ENCODE measurements at regions not wholly inside any gene's neighbourhood (a gene's known extent, or its start where the extent isn't known, plus 50 kb on each side); places are given as distances from the start of the nearest gene placed in this dataset.

- no peak for TF ChIP-seq ADNP (CRISPR knock-in tag; IDR thresholded peaks at IDR 0.05)
- no peak for TF ChIP-seq HOXA7 (CRISPR knock-in tag; IDR thresholded peaks at IDR 0.05)
- no peak for TF ChIP-seq SMC3 (IDR thresholded peaks at IDR 0.05; ENCODE audit: low read length)
- TF ChIP-seq NR3C1 (CRISPR knock-in tag; IDR thresholded peaks at IDR 0.05): no peak
Observed at GRCh38 chr7:110470420-110470819, 620.5 kb upstream of the LRRN3 start.
